ENCODE measurements at regions not wholly inside any gene's neighbourhood (a gene's known extent, or its start where the extent isn't known, plus 50 kb on each side); places are given as distances from the start of the nearest gene placed in this dataset.

GRCh38 chr21:38753114-38753513, 52.6 kb upstream of the ETS2 start:
- in situ Hi-C loops (cut with MboI) = no loop called here
- no peaks in the 10 kb centered on the region for H3K9me2 ChIP-seq (ENCODE audit: insufficient read depth)
- no peaks in the 10 kb centered on the region for H3K36me3 ChIP-seq (ENCODE audit: low read depth)
- no peak overlapping the region for H3K27ac ChIP-seq
- no peak for TF ChIP-seq EZH2phosphoT487 (IDR thresholded peaks at IDR 0.05; ENCODE audit: insufficient read depth, low read depth)
- no peak for TF ChIP-seq EZH2 (IDR thresholded peaks at IDR 0.05; ENCODE audit: insufficient read depth, poor library complexity, severe bottlenecking)
- no peaks in the 10 kb centered on the region for H4K20me1 ChIP-seq (ENCODE audit: insufficient read depth)
- H3K9me3 ChIP-seq (ENCODE audit: low read depth) = no peaks in the 10 kb centered on the region
- no peaks in the 10 kb centered on the region for H3K79me2 ChIP-seq (ENCODE audit: insufficient read depth)
- H3F3A ChIP-seq (ENCODE audit: insufficient read depth) = peaks cover 24% of the 10 kb centered on the region
- peaks cover 30% of the 10 kb centered on the region for H3K4me1 ChIP-seq (ENCODE audit: insufficient read depth)
- no peak overlapping the region for H3K9ac ChIP-seq
- no peak overlapping the region for H3K4me3 ChIP-seq
- WGBS, 2 experiments (ENCODE audit: low coverage in 1 of 2, low lambda C conversion rate in 2 of 2, missing lambda C conversion rate in 2 of 2) = 81 to 83% methylated on average over 3 of the region's 3 CpGs
- H3K27me3 ChIP-seq (replicated peaks; ENCODE audit: insufficient read depth) = no peaks in the 10 kb centered on the region
- H3K4me2 ChIP-seq (ENCODE audit: unreplicated experiment) = no peak overlapping the region
- no peak for DNase-seq
- H2AFZ ChIP-seq = no peak overlapping the region

DNA sequence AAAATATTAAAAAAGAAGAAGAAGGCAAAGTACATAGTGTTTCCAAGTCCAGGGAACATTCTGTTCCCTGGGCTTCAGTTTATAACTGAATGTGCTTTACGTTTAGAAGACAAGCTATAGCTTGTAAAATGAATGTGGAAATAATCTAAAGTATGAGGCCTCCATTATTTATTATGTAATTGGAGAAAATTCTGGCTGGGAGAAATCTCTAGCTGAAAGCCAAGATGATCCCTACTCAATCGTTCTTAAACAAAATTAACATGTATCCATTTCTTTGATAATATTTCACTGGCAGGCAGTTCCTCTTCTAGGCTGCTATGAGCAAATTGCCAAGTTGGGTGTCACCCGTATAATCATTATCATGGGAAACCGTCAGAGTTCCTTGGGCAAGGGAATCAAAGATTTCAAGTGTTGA, 52.2 kb upstream of the ETS2 start:
- 63 to 71% methylated on average over 4 of the region's 4 CpGs for WGBS, 2 experiments (ENCODE audit: low coverage in 1 of 2, low lambda C conversion rate in 2 of 2, missing lambda C conversion rate in 2 of 2)
- no peak overlapping the region for H2AFZ ChIP-seq
- no peak for DNase-seq
- no peak overlapping the region for H3K4me2 ChIP-seq (ENCODE audit: unreplicated experiment)
- H3K9ac ChIP-seq = no peak overlapping the region
- no peaks in the 10 kb centered on the region for H3K9me2 ChIP-seq (ENCODE audit: insufficient read depth)
- no peak overlapping the region for H3K27ac ChIP-seq
- H4K20me1 ChIP-seq (ENCODE audit: insufficient read depth) = no peaks in the 10 kb centered on the region
- H3K4me1 ChIP-seq (ENCODE audit: insufficient read depth) = peaks cover 35% of the 10 kb centered on the region
- H3K9me3 ChIP-seq (ENCODE audit: low read depth) = no peaks in the 10 kb centered on the region
- in situ Hi-C loops (cut with MboI) = no loop called here
- no peak overlapping the region for H3K4me3 ChIP-seq
- no peak for TF ChIP-seq EZH2phosphoT487 (IDR thresholded peaks at IDR 0.05; ENCODE audit: insufficient read depth, low read depth)
- no peak for TF ChIP-seq EZH2 (IDR thresholded peaks at IDR 0.05; ENCODE audit: insufficient read depth, poor library complexity, severe bottlenecking)
- no peaks in the 10 kb centered on the region for H3K36me3 ChIP-seq (ENCODE audit: low read depth)
- no peaks in the 10 kb centered on the region for H3K79me2 ChIP-seq (ENCODE audit: insufficient read depth)
- H3K27me3 ChIP-seq (replicated peaks; ENCODE audit: insufficient read depth) = no peaks in the 10 kb centered on the region
- peaks cover 24% of the 10 kb centered on the region for H3F3A ChIP-seq (ENCODE audit: insufficient read depth)

Measured in GM23248 (cell line).